Adrenal gland (tissue), 9 donors: ENCODE measurements at regions not wholly inside any gene's neighbourhood (a gene's known extent, or its start where the extent isn't known, plus 50 kb on each side); places are given as distances from the start of the nearest gene placed in this dataset.

Experiments used
- DNase-seq, 7 donors: peaks; one replicate each; pipeline ENCODE4 v3.0.0-alpha.2; 2019 to 2020
- H3K27ac ChIP-seq, 5 donors: fragments of 200-600 bp; sonication (generic) in 4 of 5; 1 replicate in 3 of 5; 2 replicates in 2 of 5; pipeline versions ENCODE4 v1.5.1 to v1.8.0; 2016 to 2020; ENCODE audit warnings: mild to moderate bottlenecking in 1 of 5
- H3K27me3 ChIP-seq: fragments of 200-600 bp; 2 replicates; pipeline ENCODE4 v1.8.0; 2021
- H3K36me3 ChIP-seq, 2 donors: fragments of 200-600 bp; replicated peaks in 1 of 2; 1 replicate in 1 of 2; 2 replicates in 1 of 2; pipeline versions ENCODE4 v1.5.1 to v1.8.0; 2018 to 2022
- H3K4me1 ChIP-seq, 2 donors: fragments of 200-600 bp; replicated peaks in 1 of 2; 1 replicate in 1 of 2; 2 replicates in 1 of 2; pipeline versions ENCODE4 v1.5.1 to v1.8.0; 2018 to 2021
- H3K4me3 ChIP-seq, 4 donors: fragments of 200-600 bp; sonication (generic) in 3 of 4; one replicate each; pipeline ENCODE4 v1.5.1; 2016 to 2018
- H3K9me3 ChIP-seq, 3 donors: fragments of 200-600 bp; sonication (generic) in 1 of 3; replicated peaks in 1 of 3; 1 replicate in 2 of 3; 2 replicates in 1 of 3; pipeline versions ENCODE4 v1.5.1 to v1.8.0; 2016 to 2021
- POLR2A ChIP-seq, 2 donors: fragments of 450-650 bp; IDR thresholded peaks; one replicate each; pipeline ENCODE4 v1.6.1; 2017; ENCODE audit warnings: antibody characterized with exemption in 2 of 2, mild to moderate bottlenecking in 2 of 2, moderate library complexity in 1 of 2
- WGBS, 4 donors: extraction: QIAGEN DNeasy Blood & Tissue Kit in 2 of 4; methylation state at CpG; one replicate each; pipeline versions ENCODE4 v1.1.5 to v1.1.7; 2013 to 2017; 5-methylcytosine and 5-hydroxymethylcytosine counted together
- intact Hi-C, 2 donors: fragments of 100-400 bp; cut with DNase I; formaldehyde crosslinking; loops; one replicate each; pipeline versions ENCODE4 v1.14.1 to v1.15.0; 2022 to 2023
- TF ChIP-seq, protein P1 (sequence below), 6 experiments: fragments of 450-650 bp in 4 of 6; fragments of 200-600 bp in 2 of 6; sonication (generic) in 1 of 6; IDR thresholded peaks; 1 replicate in 5 of 6; 2 replicates in 1 of 6; pipeline versions ENCODE4 v1.5.1 to v1.8.0; 2016 to 2021; ENCODE audit warnings: antibody characterized with exemption in 6 of 6, mild to moderate bottlenecking in 2 of 6, moderate library complexity in 1 of 6
- donor health status: healthy with polysubstance abuse.
- donor health status: Bipolar disorder and iron deficiency.
- donor health status: DM: yes; HTN: yes; CAD: no.
- donor health status: DM: no; HTN: no; CAD: no.
- donor health status: DM: no; HTN: no; CAD: no.

DNA sequence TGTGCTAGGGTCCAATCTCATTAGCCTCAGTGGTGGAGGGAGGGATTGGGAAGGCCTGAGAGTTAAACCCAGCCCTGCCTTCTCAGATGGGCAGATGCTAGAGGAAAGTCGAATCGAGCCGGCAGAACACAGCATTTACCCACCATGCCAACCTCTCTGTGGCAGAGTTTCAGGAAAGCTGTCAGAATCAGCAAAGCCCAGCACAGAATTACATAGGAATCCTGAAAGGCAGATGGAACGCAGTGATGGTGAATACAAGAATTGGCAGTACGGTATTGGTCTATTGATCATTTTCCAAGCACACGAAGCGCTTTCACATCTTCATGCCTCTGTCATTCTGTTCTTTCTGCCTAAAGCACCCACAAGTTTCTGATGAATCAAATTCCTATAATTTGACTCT is 417.7 kb upstream of the RBMS3 start:
- Histone ChIP-seq H3K27ac (no peak overlapping the region), H3K27me3 (no peaks in the 10 kb centered on the region), H3K4me1 (no peaks in the 10 kb centered on the region), H3K4me3 (no peak overlapping the region), H3K36me3 (no peaks in the 10 kb centered on the region), H3K9me3 (no peaks in the 10 kb centered on the region)
- no peak for DNase-seq
- intact Hi-C loops, result no loop called here
- whole genome bisulfite sequencing, 4 donors, result 90 to 96% (median 93%) methylated on average over 7 of the region's 7 CpGs
- TF ChIP-seq, protein P1, sequence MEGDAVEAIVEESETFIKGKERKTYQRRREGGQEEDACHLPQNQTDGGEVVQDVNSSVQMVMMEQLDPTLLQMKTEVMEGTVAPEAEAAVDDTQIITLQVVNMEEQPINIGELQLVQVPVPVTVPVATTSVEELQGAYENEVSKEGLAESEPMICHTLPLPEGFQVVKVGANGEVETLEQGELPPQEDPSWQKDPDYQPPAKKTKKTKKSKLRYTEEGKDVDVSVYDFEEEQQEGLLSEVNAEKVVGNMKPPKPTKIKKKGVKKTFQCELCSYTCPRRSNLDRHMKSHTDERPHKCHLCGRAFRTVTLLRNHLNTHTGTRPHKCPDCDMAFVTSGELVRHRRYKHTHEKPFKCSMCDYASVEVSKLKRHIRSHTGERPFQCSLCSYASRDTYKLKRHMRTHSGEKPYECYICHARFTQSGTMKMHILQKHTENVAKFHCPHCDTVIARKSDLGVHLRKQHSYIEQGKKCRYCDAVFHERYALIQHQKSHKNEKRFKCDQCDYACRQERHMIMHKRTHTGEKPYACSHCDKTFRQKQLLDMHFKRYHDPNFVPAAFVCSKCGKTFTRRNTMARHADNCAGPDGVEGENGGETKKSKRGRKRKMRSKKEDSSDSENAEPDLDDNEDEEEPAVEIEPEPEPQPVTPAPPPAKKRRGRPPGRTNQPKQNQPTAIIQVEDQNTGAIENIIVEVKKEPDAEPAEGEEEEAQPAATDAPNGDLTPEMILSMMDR (IDR thresholded peaks at IDR 0.05), result no peak
- no peak for TF ChIP-seq POLR2A (IDR thresholded peaks at IDR 0.05)

DNA sequence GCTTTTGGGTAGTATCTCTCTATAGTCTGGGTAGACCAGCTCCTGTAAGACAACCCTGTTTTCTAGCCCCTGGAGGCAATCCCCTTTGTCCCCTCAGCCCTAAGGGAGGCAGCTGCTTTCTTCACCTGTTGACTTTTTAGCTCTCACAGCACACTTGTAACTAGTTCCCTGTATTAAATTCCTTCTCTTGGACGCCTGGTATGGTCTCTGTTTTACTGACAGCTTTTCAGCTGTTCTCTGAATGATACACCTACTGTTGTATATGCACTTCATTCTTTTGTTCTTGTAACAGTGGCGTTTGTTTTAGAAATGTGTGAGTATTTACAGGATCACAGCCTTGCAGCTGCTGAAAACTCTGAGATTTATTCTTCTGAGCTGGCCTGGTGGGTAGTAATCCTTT is 413.0 kb upstream of the RBMS3 start:
- intact Hi-C loops, result no loop called here
- no peak overlapping the region for H3K4me3 ChIP-seq
- no peak overlapping the region for H3K27ac ChIP-seq
- TF ChIP-seq POLR2A (IDR thresholded peaks at IDR 0.05), result no peak
- TF ChIP-seq, protein P1 (IDR thresholded peaks at IDR 0.05), result no peak
- WGBS, 4 donors, result 30 to 61% (median 51%) methylated on average over 2 of the region's 2 CpGs
- H3K36me3 ChIP-seq, result no peaks in the 10 kb centered on the region
- no peaks in the 10 kb centered on the region for H3K27me3 ChIP-seq
- no peaks in the 10 kb centered on the region for H3K4me1 ChIP-seq
- DNase-seq, result no peak
- H3K9me3 ChIP-seq, result no peaks in the 10 kb centered on the region

DNA sequence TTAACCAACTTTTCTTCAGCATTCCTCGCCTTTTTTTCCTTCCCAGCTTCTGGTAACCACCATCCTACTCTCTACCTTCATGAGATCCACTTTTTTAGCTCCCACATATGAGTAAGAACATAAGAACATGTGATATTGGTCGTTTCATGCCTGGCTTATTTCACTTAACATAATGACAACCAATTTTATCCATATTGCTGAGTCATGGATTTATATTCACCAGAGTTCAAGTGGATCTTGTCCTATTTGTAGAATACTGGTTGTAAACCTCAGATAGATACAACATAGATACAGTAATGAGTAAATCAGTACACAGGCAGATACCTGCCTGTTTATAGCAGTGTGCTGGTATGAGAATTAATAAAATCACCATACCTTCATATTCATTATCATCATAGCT is 412.0 kb upstream of the RBMS3 start:
- H3K9me3 ChIP-seq, result no peaks in the 10 kb centered on the region
- no peaks in the 10 kb centered on the region for H3K36me3 ChIP-seq
- intact Hi-C loops, result no loop called here
- no peak for DNase-seq
- no peak overlapping the region for H3K4me3 ChIP-seq
- no peaks in the 10 kb centered on the region for H3K4me1 ChIP-seq
- H3K27me3 ChIP-seq, result no peaks in the 10 kb centered on the region
- H3K27ac ChIP-seq, result no peak overlapping the region
- 63 to 65% (median 64%) methylated on average over 2 of the region's 2 CpGs for WGBS, 4 donors
- no peak for TF ChIP-seq POLR2A (IDR thresholded peaks at IDR 0.05)
- TF ChIP-seq, protein P1 (IDR thresholded peaks at IDR 0.05), result no peak

DNA sequence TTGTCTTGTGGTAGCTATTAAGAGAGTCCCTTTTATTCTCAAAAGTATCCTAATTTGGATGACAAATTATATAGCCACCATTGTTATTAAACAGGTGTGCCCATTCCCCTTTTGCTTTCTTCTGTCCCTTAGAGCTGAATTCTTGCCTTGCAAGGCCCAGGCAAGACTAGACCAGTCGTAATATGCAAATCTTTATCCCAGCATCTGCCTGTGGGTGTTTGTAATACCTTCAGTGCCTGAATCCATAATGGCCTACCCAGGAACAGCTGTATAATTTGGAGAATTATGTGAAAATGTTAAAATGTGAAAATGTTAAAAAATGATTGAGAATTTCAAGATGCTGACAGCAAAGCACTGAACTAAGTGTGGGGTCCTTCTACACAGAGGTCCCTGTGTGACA is 403.0 kb upstream of the RBMS3 start:
- TF ChIP-seq, protein P1 (IDR thresholded peaks at IDR 0.05), result no peak
- no peak for TF ChIP-seq POLR2A (IDR thresholded peaks at IDR 0.05)

More for the DNA sequence above, 403.0 kb upstream of the RBMS3 start:
- 62 to 82% (median 67%) methylated on average over 1 of the region's 1 CpG for WGBS, 4 donors
- no peaks in the 10 kb centered on the region for H3K27me3 ChIP-seq
- DNase-seq, result no peak
- no peak overlapping the region for H3K4me3 ChIP-seq
- H3K4me1 ChIP-seq, result no peaks in the 10 kb centered on the region
- no peak overlapping the region for H3K27ac ChIP-seq
- no peaks in the 10 kb centered on the region for H3K9me3 ChIP-seq
- no peaks in the 10 kb centered on the region for H3K36me3 ChIP-seq
- intact Hi-C loops, result no loop called here
